Upper lobe of right lung (tissue), 1 donor: ENCODE measurements at regions not wholly inside any gene's neighbourhood (a gene's known extent, or its start where the extent isn't known, plus 50 kb on each side); places are given as distances from the start of the nearest gene placed in this dataset.

Experiments
- ATAC-seq: fragments of 200-7000 bp; cut with Tn5 transposase; one replicate; pipeline ENCODE4 v1.9.1; 2020; ENCODE audit warnings: mild to moderate bottlenecking, moderate library complexity
- DNase-seq: peaks from one replicate; pipeline ENCODE4 v3.0.0-alpha.2; 2020
- H3K27ac ChIP-seq: fragments of 200-600 bp; one replicate; pipeline ENCODE4 v1.8.0; 2022
- H3K27me3 ChIP-seq: fragments of 200-600 bp; one replicate; pipeline ENCODE4 v1.8.0; 2022; ENCODE audit warnings: mild to moderate bottlenecking
- H3K36me3 ChIP-seq: fragments of 200-600 bp; one replicate; pipeline ENCODE4 v1.8.0; 2022
- H3K4me1 ChIP-seq: fragments of 200-600 bp; one replicate; pipeline ENCODE4 v1.8.0; 2022
- H3K4me3 ChIP-seq: fragments of 200-600 bp; one replicate; pipeline ENCODE4 v1.8.0; 2022; ENCODE audit warnings: mild to moderate bottlenecking
- H3K9me3 ChIP-seq: fragments of 200-600 bp; one replicate; pipeline ENCODE4 v1.8.0; 2022
- CTCF ChIP-seq: fragments of 200-600 bp; IDR thresholded peaks from one replicate; pipeline ENCODE4 v1.8.0; 2022; ENCODE audit warnings: antibody characterized with exemption
- intact Hi-C: fragments of 100-400 bp; cut with DNase I; formaldehyde crosslinking; loops from one replicate; pipeline ENCODE4 v1.11.0; 2022
- donor health status: DM: no; HTN: yes; CAD: no; lungs with severe emphysema.

GRCh38 chr2:234241656-234242458 lies 191.4 kb downstream of the SPP2 start:
- Histone ChIP-seq H3K4me3 (no peak overlapping the region), H3K27me3 (no peaks in the 10 kb centered on the region), H3K9me3 (no peaks in the 10 kb centered on the region), H3K36me3 (no peaks in the 10 kb centered on the region), H3K4me1 (peaks cover 4% of the 10 kb centered on the region), H3K27ac (no peak overlapping the region)
- intact Hi-C loops = no loop called here
- ATAC-seq = no peak
- DNase-seq = no peak
- TF ChIP-seq CTCF = no peak

GRCh38 chr2:234240917-234241316 lies 190.4 kb downstream of the SPP2 start:
- TF ChIP-seq CTCF = no peak
- Histone ChIP-seq H3K9me3 (no peaks in the 10 kb centered on the region), H3K4me1 (peaks cover 4% of the 10 kb centered on the region), H3K27ac (no peak overlapping the region), H3K27me3 (no peaks in the 10 kb centered on the region), H3K36me3 (no peaks in the 10 kb centered on the region), H3K4me3 (no peak overlapping the region)
- no peak for ATAC-seq
- no peak for DNase-seq
- intact Hi-C loops = no loop called here

GRCh38 chr2:234235191-234235590 lies 184.7 kb downstream of the SPP2 start:
- no peak overlapping the region for H3K4me3 ChIP-seq
- intact Hi-C loops = no loop called here

GRCh38 chr2:234231460-234231859 lies 181.0 kb downstream of the SPP2 start:
- intact Hi-C loops = no loop called here
- H3K4me3 ChIP-seq = no peak overlapping the region
- DNase-seq = no peak
- no peaks in the 10 kb centered on the region for H3K9me3 ChIP-seq
- no peaks in the 10 kb centered on the region for H3K27me3 ChIP-seq
- no peaks in the 10 kb centered on the region for H3K36me3 ChIP-seq
- TF ChIP-seq CTCF = no peak
- H3K4me1 ChIP-seq = no peaks in the 10 kb centered on the region
- H3K27ac ChIP-seq = no peak overlapping the region
- ATAC-seq = no peak

More at GRCh38 chr2:234235191-234235590, 184.7 kb downstream of the SPP2 start:
- H3K4me1 ChIP-seq = no peaks in the 10 kb centered on the region
- no peaks in the 10 kb centered on the region for H3K36me3 ChIP-seq
- no peak overlapping the region for H3K27ac ChIP-seq
- no peaks in the 10 kb centered on the region for H3K9me3 ChIP-seq
- TF ChIP-seq CTCF = no peak
- no peaks in the 10 kb centered on the region for H3K27me3 ChIP-seq
- ATAC-seq (no peak), DNase-seq (no peak)

GRCh38 chr2:234219046-234219310 lies 168.5 kb downstream of the SPP2 start:
- intact Hi-C loops = no loop called here
- no peak overlapping the region for H3K4me3 ChIP-seq

More at GRCh38 chr2:234219046-234219310, 168.5 kb downstream of the SPP2 start:
- no peak for TF ChIP-seq CTCF
- H3K36me3 ChIP-seq = no peaks in the 10 kb centered on the region
- H3K9me3 ChIP-seq = no peaks in the 10 kb centered on the region
- no peaks in the 10 kb centered on the region for H3K27me3 ChIP-seq
- H3K27ac ChIP-seq = no peak overlapping the region
- no peak for ATAC-seq
- no peak for DNase-seq
- H3K4me1 ChIP-seq = no peaks in the 10 kb centered on the region
